ENCODE measurements at regions not wholly inside any gene's neighbourhood (a gene's known extent, or its start where the extent isn't known, plus 50 kb on each side); places are given as distances from the start of the nearest gene placed in this dataset.

- TF ChIP-seq EP300 (IDR thresholded peaks at IDR 0.05; ENCODE audit: borderline replicate concordance in 1 of 2, low read depth in 2 of 2, low read length in 2 of 2) = no peak
- TF ChIP-seq, protein P1, sequence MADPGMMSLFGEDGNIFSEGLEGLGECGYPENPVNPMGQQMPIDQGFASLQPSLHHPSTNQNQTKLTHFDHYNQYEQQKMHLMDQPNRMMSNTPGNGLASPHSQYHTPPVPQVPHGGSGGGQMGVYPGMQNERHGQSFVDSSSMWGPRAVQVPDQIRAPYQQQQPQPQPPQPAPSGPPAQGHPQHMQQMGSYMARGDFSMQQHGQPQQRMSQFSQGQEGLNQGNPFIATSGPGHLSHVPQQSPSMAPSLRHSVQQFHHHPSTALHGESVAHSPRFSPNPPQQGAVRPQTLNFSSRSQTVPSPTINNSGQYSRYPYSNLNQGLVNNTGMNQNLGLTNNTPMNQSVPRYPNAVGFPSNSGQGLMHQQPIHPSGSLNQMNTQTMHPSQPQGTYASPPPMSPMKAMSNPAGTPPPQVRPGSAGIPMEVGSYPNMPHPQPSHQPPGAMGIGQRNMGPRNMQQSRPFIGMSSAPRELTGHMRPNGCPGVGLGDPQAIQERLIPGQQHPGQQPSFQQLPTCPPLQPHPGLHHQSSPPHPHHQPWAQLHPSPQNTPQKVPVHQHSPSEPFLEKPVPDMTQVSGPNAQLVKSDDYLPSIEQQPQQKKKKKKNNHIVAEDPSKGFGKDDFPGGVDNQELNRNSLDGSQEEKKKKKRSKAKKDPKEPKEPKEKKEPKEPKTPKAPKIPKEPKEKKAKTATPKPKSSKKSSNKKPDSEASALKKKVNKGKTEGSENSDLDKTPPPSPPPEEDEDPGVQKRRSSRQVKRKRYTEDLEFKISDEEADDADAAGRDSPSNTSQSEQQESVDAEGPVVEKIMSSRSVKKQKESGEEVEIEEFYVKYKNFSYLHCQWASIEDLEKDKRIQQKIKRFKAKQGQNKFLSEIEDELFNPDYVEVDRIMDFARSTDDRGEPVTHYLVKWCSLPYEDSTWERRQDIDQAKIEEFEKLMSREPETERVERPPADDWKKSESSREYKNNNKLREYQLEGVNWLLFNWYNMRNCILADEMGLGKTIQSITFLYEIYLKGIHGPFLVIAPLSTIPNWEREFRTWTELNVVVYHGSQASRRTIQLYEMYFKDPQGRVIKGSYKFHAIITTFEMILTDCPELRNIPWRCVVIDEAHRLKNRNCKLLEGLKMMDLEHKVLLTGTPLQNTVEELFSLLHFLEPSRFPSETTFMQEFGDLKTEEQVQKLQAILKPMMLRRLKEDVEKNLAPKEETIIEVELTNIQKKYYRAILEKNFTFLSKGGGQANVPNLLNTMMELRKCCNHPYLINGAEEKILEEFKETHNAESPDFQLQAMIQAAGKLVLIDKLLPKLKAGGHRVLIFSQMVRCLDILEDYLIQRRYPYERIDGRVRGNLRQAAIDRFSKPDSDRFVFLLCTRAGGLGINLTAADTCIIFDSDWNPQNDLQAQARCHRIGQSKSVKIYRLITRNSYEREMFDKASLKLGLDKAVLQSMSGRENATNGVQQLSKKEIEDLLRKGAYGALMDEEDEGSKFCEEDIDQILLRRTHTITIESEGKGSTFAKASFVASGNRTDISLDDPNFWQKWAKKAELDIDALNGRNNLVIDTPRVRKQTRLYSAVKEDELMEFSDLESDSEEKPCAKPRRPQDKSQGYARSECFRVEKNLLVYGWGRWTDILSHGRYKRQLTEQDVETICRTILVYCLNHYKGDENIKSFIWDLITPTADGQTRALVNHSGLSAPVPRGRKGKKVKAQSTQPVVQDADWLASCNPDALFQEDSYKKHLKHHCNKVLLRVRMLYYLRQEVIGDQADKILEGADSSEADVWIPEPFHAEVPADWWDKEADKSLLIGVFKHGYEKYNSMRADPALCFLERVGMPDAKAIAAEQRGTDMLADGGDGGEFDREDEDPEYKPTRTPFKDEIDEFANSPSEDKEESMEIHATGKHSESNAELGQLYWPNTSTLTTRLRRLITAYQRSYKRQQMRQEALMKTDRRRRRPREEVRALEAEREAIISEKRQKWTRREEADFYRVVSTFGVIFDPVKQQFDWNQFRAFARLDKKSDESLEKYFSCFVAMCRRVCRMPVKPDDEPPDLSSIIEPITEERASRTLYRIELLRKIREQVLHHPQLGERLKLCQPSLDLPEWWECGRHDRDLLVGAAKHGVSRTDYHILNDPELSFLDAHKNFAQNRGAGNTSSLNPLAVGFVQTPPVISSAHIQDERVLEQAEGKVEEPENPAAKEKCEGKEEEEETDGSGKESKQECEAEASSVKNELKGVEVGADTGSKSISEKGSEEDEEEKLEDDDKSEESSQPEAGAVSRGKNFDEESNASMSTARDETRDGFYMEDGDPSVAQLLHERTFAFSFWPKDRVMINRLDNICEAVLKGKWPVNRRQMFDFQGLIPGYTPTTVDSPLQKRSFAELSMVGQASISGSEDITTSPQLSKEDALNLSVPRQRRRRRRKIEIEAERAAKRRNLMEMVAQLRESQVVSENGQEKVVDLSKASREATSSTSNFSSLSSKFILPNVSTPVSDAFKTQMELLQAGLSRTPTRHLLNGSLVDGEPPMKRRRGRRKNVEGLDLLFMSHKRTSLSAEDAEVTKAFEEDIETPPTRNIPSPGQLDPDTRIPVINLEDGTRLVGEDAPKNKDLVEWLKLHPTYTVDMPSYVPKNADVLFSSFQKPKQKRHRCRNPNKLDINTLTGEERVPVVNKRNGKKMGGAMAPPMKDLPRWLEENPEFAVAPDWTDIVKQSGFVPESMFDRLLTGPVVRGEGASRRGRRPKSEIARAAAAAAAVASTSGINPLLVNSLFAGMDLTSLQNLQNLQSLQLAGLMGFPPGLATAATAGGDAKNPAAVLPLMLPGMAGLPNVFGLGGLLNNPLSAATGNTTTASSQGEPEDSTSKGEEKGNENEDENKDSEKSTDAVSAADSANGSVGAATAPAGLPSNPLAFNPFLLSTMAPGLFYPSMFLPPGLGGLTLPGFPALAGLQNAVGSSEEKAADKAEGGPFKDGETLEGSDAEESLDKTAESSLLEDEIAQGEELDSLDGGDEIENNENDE (IDR thresholded peaks at IDR 0.05; ENCODE audit: insufficient replicate concordance, low read length) = no peak
- no peak for TF ChIP-seq SUZ12 (IDR thresholded peaks at IDR 0.05; ENCODE audit: low read length)
Observed at GRCh38 chr4:184315675-184316359, 98.1 kb upstream of the ENPP6 start (continued).
